Limb (tissue), 2 donors: ENCODE measurements at regions not wholly inside any gene's neighbourhood (a gene's known extent, or its start where the extent isn't known, plus 50 kb on each side); places are given as distances from the start of the nearest gene placed in this dataset.
"Not testable (repeated sequence)": the region's sequence is repeated elsewhere in the genome, so short reads cannot be mapped to it uniquely, and the experiment has no call there.

Experiments
- DNase-seq, 2 donors: peaks; one replicate each; pipeline ENCODE4 v3.0.0-alpha.2; 2016; ENCODE audit errors: extremely low spot score in 2 of 2

- DNase-seq, result no peak
These were observed 478.5 kb downstream of the QKI start for GRCh38 chr6:163892824-163893561.

- DNase-seq, result no peak
These were observed 475.5 kb downstream of the QKI start for GRCh38 chr6:163889904-163890514.

GRCh38 chr6:163888030-163888819 lies 473.7 kb downstream of the QKI start:
- DNase-seq, result no peak

GRCh38 chr6:163886428-163886827 lies 471.9 kb downstream of the QKI start:
- no peak for DNase-seq

GRCh38 chr6:163883984-163884383 lies 469.5 kb downstream of the QKI start:
- DNase-seq, result no peak

GRCh38 chr6:163878698-163879097 lies 464.2 kb downstream of the QKI start:
- DNase-seq, result no peak

- DNase-seq, result no peak
These were observed 463.5 kb downstream of the QKI start for GRCh38 chr6:163877877-163878639.

GRCh38 chr6:163876391-163876790 lies 461.9 kb downstream of the QKI start:
- DNase-seq, result no peak

- DNase-seq, result no peak
These were observed 460.3 kb downstream of the QKI start for GRCh38 chr6:163874784-163875183.

GRCh38 chr6:163872335-163872734 lies 457.8 kb downstream of the QKI start:
- DNase-seq, result peak in 1 of 2 donors; percentile 57

GRCh38 chr6:163871616-163872015 lies 457.1 kb downstream of the QKI start:
- DNase-seq, result no peak

- DNase-seq, result no peak
These were observed 453.2 kb downstream of the QKI start for GRCh38 chr6:163867518-163868292.

GRCh38 chr6:163866192-163866591 lies 451.7 kb downstream of the QKI start:
- no peak for DNase-seq

GRCh38 chr6:163863565-163863964 lies 449.0 kb downstream of the QKI start:
- DNase-seq, result no peak

- no peak for DNase-seq
These were observed 448.2 kb downstream of the QKI start for GRCh38 chr6:163862701-163863100.

GRCh38 chr6:163861627-163862026 lies 447.1 kb downstream of the QKI start:
- DNase-seq, result no peak

GRCh38 chr6:163860287-163861081 lies 446.0 kb downstream of the QKI start:
- no peak for DNase-seq

- not testable (repeated sequence) for DNase-seq
These were observed 444.4 kb downstream of the QKI start for GRCh38 chr6:163858870-163859269.

GRCh38 chr6:163857421-163857820 lies 442.9 kb downstream of the QKI start:
- no peak for DNase-seq

GRCh38 chr6:163850874-163851273 lies 436.4 kb downstream of the QKI start:
- DNase-seq, result no peak
